Right lobe of liver (tissue), 4 donors: ENCODE measurements at regions not wholly inside any gene's neighbourhood (a gene's known extent, or its start where the extent isn't known, plus 50 kb on each side); places are given as distances from the start of the nearest gene placed in this dataset.

Experiments
- CTCF ChIP-seq, 4 donors: fragments of 200-600 bp in 3 of 4; fragments of 450-650 bp in 1 of 4; IDR thresholded peaks; one replicate each; pipeline versions ENCODE4 v1.5.1 to v1.8.0; 2016 to 2022; ENCODE audit warnings: antibody characterized with exemption in 4 of 4, mild to moderate bottlenecking in 2 of 4
- POLR2A ChIP-seq: fragments of 450-650 bp; IDR thresholded peaks from one replicate; pipeline ENCODE4 v1.6.1; 2017; ENCODE audit warnings: antibody characterized with exemption, mild to moderate bottlenecking
- donor health status: DM: no; HTN: no; CAD: no.
- donor health status: DM: no; HTN: no; CAD: no.
- donor health status: DM: no; HTN: yes; CAD: no.

- no peak for TF ChIP-seq CTCF (IDR thresholded peaks at IDR 0.05)
- TF ChIP-seq POLR2A = no peak
Observed at GRCh38 chr4:138298431-138298830, 56.3 kb upstream of the SLC7A11 start.
